ENCODE measurements at regions not wholly inside any gene's neighbourhood (a gene's known extent, or its start where the extent isn't known, plus 50 kb on each side); places are given as distances from the start of the nearest gene placed in this dataset.

DNA sequence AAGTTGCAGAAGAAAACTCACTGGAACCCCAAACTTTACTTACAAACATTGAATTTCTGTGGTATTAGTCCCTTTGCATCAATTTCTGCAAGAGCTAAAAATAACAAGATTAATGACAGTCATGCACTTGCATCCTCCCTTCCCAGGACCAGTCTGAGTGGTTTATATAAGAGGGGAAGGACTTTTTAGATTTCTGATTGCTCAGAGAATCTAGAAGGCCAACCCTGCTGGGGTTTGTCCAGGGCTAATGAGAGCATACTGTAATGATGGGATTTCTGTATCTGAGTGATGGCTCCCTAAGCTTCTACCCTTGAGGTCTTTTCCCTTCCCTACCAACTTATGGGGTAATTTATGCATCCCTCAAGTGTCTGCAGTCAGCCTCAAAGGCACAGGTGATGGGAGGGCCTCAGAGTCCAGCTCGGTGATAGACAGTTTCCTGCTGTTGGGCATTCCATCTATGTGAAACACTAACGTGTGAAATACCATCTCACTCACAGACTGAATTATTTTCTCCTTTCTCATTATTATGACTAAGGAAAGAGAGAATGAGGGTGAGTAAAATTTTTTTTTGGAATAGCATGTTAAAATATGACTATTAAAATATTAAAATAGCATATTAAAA lies 556.3 kb downstream of the RIT2 start:
- no peaks in the 10 kb centered on the region for H4K20me1 ChIP-seq (ENCODE audit: insufficient read depth)
- no peaks in the 10 kb centered on the region for H3K9me2 ChIP-seq (ENCODE audit: insufficient read depth)
- in situ Hi-C loops (cut with MboI), result no loop called here
- no peaks in the 10 kb centered on the region for H3K4me1 ChIP-seq (ENCODE audit: insufficient read depth)
- 4 to 8% methylated on average over 2 of the region's 2 CpGs for WGBS, 2 experiments (ENCODE audit: low coverage in 1 of 2, low lambda C conversion rate in 2 of 2, missing lambda C conversion rate in 2 of 2)
- no peak overlapping the region for H3K4me3 ChIP-seq
- H3K27ac ChIP-seq, result no peak overlapping the region
- no peak overlapping the region for H3K9ac ChIP-seq
- no peak overlapping the region for H2AFZ ChIP-seq
- H3F3A ChIP-seq (ENCODE audit: insufficient read depth), result no peaks in the 10 kb centered on the region
- H3K9me3 ChIP-seq (ENCODE audit: low read depth), result no peaks in the 10 kb centered on the region
- H3K4me2 ChIP-seq (ENCODE audit: unreplicated experiment), result no peak overlapping the region
- H3K79me2 ChIP-seq (ENCODE audit: insufficient read depth), result no peaks in the 10 kb centered on the region
- peak; percentile 18 for DNase-seq
- H3K36me3 ChIP-seq (ENCODE audit: low read depth), result no peaks in the 10 kb centered on the region
- H3K27me3 ChIP-seq (replicated peaks; ENCODE audit: insufficient read depth), result no peaks in the 10 kb centered on the region
- TF ChIP-seq EZH2phosphoT487 (IDR thresholded peaks at IDR 0.05; ENCODE audit: insufficient read depth, low read depth) (no peak), EZH2 (IDR thresholded peaks at IDR 0.05; ENCODE audit: insufficient read depth, poor library complexity, severe bottlenecking) (no peak)

DNA sequence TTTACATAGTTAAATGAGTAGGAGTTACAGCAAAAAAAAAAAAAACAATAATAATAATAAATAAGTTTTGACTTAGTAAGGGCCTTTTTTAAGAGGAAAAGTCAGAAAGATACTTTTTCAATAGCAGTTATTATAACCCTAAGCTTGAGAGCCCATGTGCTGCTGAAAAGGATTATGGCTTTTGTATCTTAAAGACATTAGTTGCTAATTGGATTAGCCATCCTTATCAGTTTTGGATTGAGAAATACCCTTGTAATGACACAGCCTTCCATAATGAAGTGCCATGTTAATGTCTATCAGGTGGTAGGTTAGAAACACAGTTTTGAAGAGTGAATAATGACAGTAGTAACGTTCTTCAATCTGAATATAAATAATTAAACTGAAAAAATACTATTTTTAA lies 554.0 kb downstream of the RIT2 start:
- DNase-seq, result no peak
- Histone ChIP-seq H3K36me3 (ENCODE audit: low read depth) (no peaks in the 10 kb centered on the region), H3K4me1 (ENCODE audit: insufficient read depth) (no peaks in the 10 kb centered on the region), H3K9me2 (ENCODE audit: insufficient read depth) (no peaks in the 10 kb centered on the region), H3K79me2 (ENCODE audit: insufficient read depth) (no peaks in the 10 kb centered on the region), H3K27me3 (replicated peaks; ENCODE audit: insufficient read depth) (no peaks in the 10 kb centered on the region; the same call in 1 of the 2 replicates), H2AFZ (no peak overlapping the region), H4K20me1 (ENCODE audit: insufficient read depth) (no peaks in the 10 kb centered on the region), H3K9ac (no peak overlapping the region), H3K27ac (no peak overlapping the region), H3K9me3 (ENCODE audit: low read depth) (no peaks in the 10 kb centered on the region), H3K4me3 (no peak overlapping the region), H3F3A (ENCODE audit: insufficient read depth) (no peaks in the 10 kb centered on the region), H3K4me2 (ENCODE audit: unreplicated experiment) (no peak overlapping the region)
- WGBS, 2 experiments (ENCODE audit: low coverage in 1 of 2, low lambda C conversion rate in 2 of 2, missing lambda C conversion rate in 2 of 2), result 47 to 50% methylated on average over 1 of the region's 1 CpG
- in situ Hi-C loops (cut with MboI), result no loop called here
- TF ChIP-seq EZH2 (IDR thresholded peaks at IDR 0.05; ENCODE audit: insufficient read depth, poor library complexity, severe bottlenecking), result no peak

DNA sequence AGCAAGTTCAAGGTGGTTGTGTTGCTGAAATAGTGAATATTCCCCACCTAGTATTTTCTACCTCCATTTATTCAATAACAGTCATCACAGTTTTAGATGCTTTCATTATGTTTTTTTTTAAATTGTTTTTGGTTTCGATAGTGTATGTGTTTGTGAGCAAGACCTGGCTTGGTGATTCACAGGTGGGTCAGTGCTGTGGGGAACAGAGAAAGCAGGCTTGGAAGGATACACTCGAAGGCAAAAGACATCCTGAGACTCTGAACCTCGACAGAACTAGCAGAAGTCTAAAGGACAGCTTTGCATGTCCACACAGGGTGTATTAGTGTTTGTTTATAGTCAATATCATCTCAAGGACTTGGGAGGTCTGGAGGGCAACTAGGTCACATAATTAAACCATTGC lies 551.5 kb downstream of the RIT2 start:
- no peak overlapping the region for H3K4me2 ChIP-seq (ENCODE audit: unreplicated experiment)
- no peaks in the 10 kb centered on the region for H3K4me1 ChIP-seq (ENCODE audit: insufficient read depth)
- no peaks in the 10 kb centered on the region for H3K9me3 ChIP-seq (ENCODE audit: low read depth)
- no peak for TF ChIP-seq EZH2 (IDR thresholded peaks at IDR 0.05; ENCODE audit: insufficient read depth, poor library complexity, severe bottlenecking)
- TF ChIP-seq EZH2phosphoT487 (IDR thresholded peaks at IDR 0.05; ENCODE audit: insufficient read depth, low read depth), result no peak
- H2AFZ ChIP-seq, result no peak overlapping the region
- H3K27ac ChIP-seq, result no peak overlapping the region
- in situ Hi-C loops (cut with MboI), result no loop called here
- H4K20me1 ChIP-seq (ENCODE audit: insufficient read depth), result no peaks in the 10 kb centered on the region
- no peak overlapping the region for H3K4me3 ChIP-seq
- no peaks in the 10 kb centered on the region for H3K36me3 ChIP-seq (ENCODE audit: low read depth)
- DNase-seq, result no peak
- 56 to 71% methylated on average over 3 of the region's 3 CpGs for WGBS, 2 experiments (ENCODE audit: low coverage in 1 of 2, low lambda C conversion rate in 2 of 2, missing lambda C conversion rate in 2 of 2)
- no peaks in the 10 kb centered on the region; the same call in 1 of the 2 replicates for H3K27me3 ChIP-seq (replicated peaks; ENCODE audit: insufficient read depth)
- H3K9ac ChIP-seq, result no peak overlapping the region
- no peaks in the 10 kb centered on the region for H3K9me2 ChIP-seq (ENCODE audit: insufficient read depth)
- no peaks in the 10 kb centered on the region for H3K79me2 ChIP-seq (ENCODE audit: insufficient read depth)
- H3F3A ChIP-seq (ENCODE audit: insufficient read depth), result no peaks in the 10 kb centered on the region

DNA sequence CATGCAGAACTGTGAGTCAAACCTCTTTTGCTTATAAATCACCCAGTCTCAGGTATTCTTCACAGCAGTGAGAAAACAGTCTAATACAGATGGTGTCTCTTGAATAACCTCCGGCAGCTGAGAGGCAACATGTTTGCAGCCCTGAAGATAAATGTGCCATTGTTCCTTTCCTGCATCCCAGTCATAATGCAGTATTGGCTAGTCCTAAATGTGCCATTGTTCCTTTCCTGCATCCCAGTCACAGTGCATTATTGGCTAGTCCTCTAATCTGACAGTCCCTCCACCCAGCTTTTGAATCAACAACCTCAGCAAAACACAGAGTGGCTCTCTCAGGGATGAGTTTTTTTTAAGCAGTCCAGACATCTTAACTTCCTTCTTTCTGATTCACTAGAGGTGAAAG lies 550.7 kb downstream of the RIT2 start:
- H3F3A ChIP-seq (ENCODE audit: insufficient read depth), result no peaks in the 10 kb centered on the region
- no peak for TF ChIP-seq EZH2 (IDR thresholded peaks at IDR 0.05; ENCODE audit: insufficient read depth, poor library complexity, severe bottlenecking)
- no peak for TF ChIP-seq EZH2phosphoT487 (IDR thresholded peaks at IDR 0.05; ENCODE audit: insufficient read depth, low read depth)
- H4K20me1 ChIP-seq (ENCODE audit: insufficient read depth), result no peaks in the 10 kb centered on the region
- in situ Hi-C loops (cut with MboI), result no loop called here
- H2AFZ ChIP-seq, result no peak overlapping the region
- H3K4me3 ChIP-seq, result no peak overlapping the region
- no peaks in the 10 kb centered on the region; the same call in 1 of the 2 replicates for H3K27me3 ChIP-seq (replicated peaks; ENCODE audit: insufficient read depth)
- no peak for DNase-seq
- H3K4me2 ChIP-seq (ENCODE audit: unreplicated experiment), result no peak overlapping the region
- no peaks in the 10 kb centered on the region for H3K9me2 ChIP-seq (ENCODE audit: insufficient read depth)
- H3K36me3 ChIP-seq (ENCODE audit: low read depth), result no peaks in the 10 kb centered on the region
- no peak overlapping the region for H3K9ac ChIP-seq
- no peaks in the 10 kb centered on the region for H3K79me2 ChIP-seq (ENCODE audit: insufficient read depth)
- 80 to 86% methylated on average over 1 of the region's 1 CpG for WGBS, 2 experiments (ENCODE audit: low coverage in 1 of 2, low lambda C conversion rate in 2 of 2, missing lambda C conversion rate in 2 of 2)
- H3K9me3 ChIP-seq (ENCODE audit: low read depth), result no peaks in the 10 kb centered on the region
- no peaks in the 10 kb centered on the region for H3K4me1 ChIP-seq (ENCODE audit: insufficient read depth)
- H3K27ac ChIP-seq, result no peak overlapping the region

GRCh38 chr18:42568773-42569172 lies 546.7 kb downstream of the RIT2 start:
- DNase-seq, result no peak
- 65 to 86% methylated on average over 2 of the region's 2 CpGs for WGBS, 2 experiments (ENCODE audit: low coverage in 1 of 2, low lambda C conversion rate in 2 of 2, missing lambda C conversion rate in 2 of 2)
- Histone ChIP-seq H3K9me3 (ENCODE audit: low read depth) (no peaks in the 10 kb centered on the region), H3K9me2 (ENCODE audit: insufficient read depth) (no peaks in the 10 kb centered on the region), H4K20me1 (ENCODE audit: insufficient read depth) (no peaks in the 10 kb centered on the region), H3K27me3 (replicated peaks; ENCODE audit: insufficient read depth) (no peaks in the 10 kb centered on the region; the same call in 1 of the 2 replicates), H3K4me2 (ENCODE audit: unreplicated experiment) (no peak overlapping the region), H2AFZ (no peak overlapping the region), H3F3A (ENCODE audit: insufficient read depth) (no peaks in the 10 kb centered on the region), H3K27ac (no peak overlapping the region), H3K79me2 (ENCODE audit: insufficient read depth) (no peaks in the 10 kb centered on the region), H3K9ac (no peak overlapping the region), H3K4me1 (ENCODE audit: insufficient read depth) (no peaks in the 10 kb centered on the region), H3K36me3 (ENCODE audit: low read depth) (no peaks in the 10 kb centered on the region), H3K4me3 (no peak overlapping the region)
- TF ChIP-seq EZH2phosphoT487 (IDR thresholded peaks at IDR 0.05; ENCODE audit: insufficient read depth, low read depth), result no peak
- no peak for TF ChIP-seq EZH2 (IDR thresholded peaks at IDR 0.05; ENCODE audit: insufficient read depth, poor library complexity, severe bottlenecking)
- in situ Hi-C loops (cut with MboI), result no loop called here
